Fibroblast of lung (primary cell): ENCODE measurements at regions not wholly inside any gene's neighbourhood (a gene's known extent, or its start where the extent isn't known, plus 50 kb on each side); places are given as distances from the start of the nearest gene placed in this dataset.
"Not testable (repeated sequence)": the region's sequence is repeated elsewhere in the genome, so short reads cannot be mapped to it uniquely, and the experiment has no call there.

Experiments used
- CTCF ChIP-seq, 2 donors: IDR thresholded peaks in 1 of 2; conservative IDR thresholded peaks in 1 of 2; 1 replicate in 1 of 2; 2 replicates in 1 of 2; pipeline ENCODE4 v1.5.1; 2011 to 2012; ENCODE audit warnings: low read length in 2 of 2, control low read depth in 1 of 2, inconsistent platforms in 1 of 2, low read depth in 1 of 2, mild to moderate bottlenecking in 1 of 2
- EZH2 ChIP-seq: IDR thresholded peaks from 2 replicates; pipeline ENCODE4 v1.5.1; 2012; ENCODE audit warnings: low read length, control low read depth, mild to moderate bottlenecking; ENCODE audit errors: missing control alignments

GRCh38 chr22:15775670-15776669 is 86.1 kb downstream of the POTEH start:
- TF ChIP-seq CTCF (conservative IDR thresholded peaks at IDR 0.05 in 1 of 2, IDR thresholded peaks at IDR 0.05 in 1 of 2; ENCODE audit: low read depth in 1 of 2, low read length in 2 of 2); EZH2: not testable (repeated sequence)
